OCI-LY7 (cell line): ENCODE measurements at regions not wholly inside any gene's neighbourhood (a gene's known extent, or its start where the extent isn't known, plus 50 kb on each side); places are given as distances from the start of the nearest gene placed in this dataset.

ENCODE experiments used
- BruUV-seq: library from RNA; stranded (reverse); fragments of 400-500 nt; replicated peaks from 2 replicates; lab custom pipeline; 2021; lab: Mats Ljungman, UMichigan
- CTCF ChIA-PET: fragments of 300-600 bp; sonication (Branson Sonifier 250); formaldehyde crosslinking; loops from one replicate; lab custom pipeline; 2022; ENCODE audit warnings: antibody characterized with exemption; ENCODE audit not compliant: unreplicated experiment; lab: Charles Lee
- POLR2A ChIA-PET: fragments of 300-600 bp; sonication (Branson Sonifier 250); formaldehyde crosslinking; loops from one replicate; lab custom pipeline; 2022; ENCODE audit warnings: antibody characterized with exemption; lab: Charles Lee
- DNase-seq: peaks from one replicate; pipeline ENCODE4 v3.0.0-alpha.2; 2015; ENCODE audit warnings: low spot score
- H2AFZ ChIP-seq: fragments of 200-600 bp; sonication (generic), shearing (Covaris generic); 2 replicates; pipeline ENCODE4 v1.6.1; 2014; ENCODE audit warnings: mild to moderate bottlenecking, antibody characterized with exemption, low read length, moderate library complexity
- H3K27ac ChIP-seq: fragments of 200-600 bp; sonication (generic); 2 replicates; pipeline ENCODE4 v1.5.1; 2014; ENCODE audit warnings: mixed run types, low read depth, mild to moderate bottlenecking, moderate library complexity, low read length, inconsistent platforms; ENCODE audit not compliant: poor library complexity, severe bottlenecking
- H3K36me3 ChIP-seq: fragments of 200-600 bp; sonication (generic); 2 replicates; pipeline ENCODE4 v1.6.1; 2014; ENCODE audit warnings: mild to moderate bottlenecking, antibody characterized with exemption, low read length, moderate library complexity, mixed read lengths; ENCODE audit not compliant: insufficient read depth
- H3K4me1 ChIP-seq: fragments of 200-600 bp; sonication (generic); 2 replicates; pipeline ENCODE4 v1.5.1; 2014; ENCODE audit warnings: mild to moderate bottlenecking, low read length; ENCODE audit not compliant: insufficient read depth, poor library complexity, severe bottlenecking
- H3K4me2 ChIP-seq: fragments of 200-600 bp; sonication (generic); 2 replicates; pipeline ENCODE4 v1.6.1; 2014; ENCODE audit warnings: mild to moderate bottlenecking, low read length
- H3K4me3 ChIP-seq: fragments of 200-600 bp; sonication (generic); 2 replicates; pipeline ENCODE4 v1.5.1; 2014; ENCODE audit warnings: mild to moderate bottlenecking, low read depth, low read length; ENCODE audit not compliant: poor library complexity, severe bottlenecking
- H3K79me2 ChIP-seq: fragments of 200-600 bp; sonication (generic); 2 replicates; pipeline ENCODE4 v1.6.1; 2016; ENCODE audit warnings: low read depth, mild to moderate bottlenecking, low read length, moderate library complexity, mixed read lengths; ENCODE audit not compliant: insufficient read depth
- H3K9me2 ChIP-seq: fragments of 200-600 bp; sonication (generic); 2 replicates; pipeline ENCODE4 v1.6.1; 2016; ENCODE audit warnings: mild to moderate bottlenecking, low read length, mixed read lengths; ENCODE audit not compliant: insufficient read depth
- H3K9me3 ChIP-seq: fragments of 200-600 bp; sonication (generic); 2 replicates; pipeline ENCODE4 v1.6.1; 2014; ENCODE audit warnings: mild to moderate bottlenecking, mixed run types, low read length, mixed read lengths
- H4K20me1 ChIP-seq: fragments of 200-600 bp; sonication (generic); 2 replicates; pipeline ENCODE4 v1.6.1; 2014; ENCODE audit warnings: mild to moderate bottlenecking, antibody characterized with exemption, low read length, moderate library complexity, mixed read lengths; ENCODE audit not compliant: insufficient read depth
- CTCF ChIP-seq: fragments of 200-600 bp; sonication (generic); conservative IDR thresholded peaks from 2 replicates; pipeline ENCODE4 v1.5.1; 2014; ENCODE audit warnings: mild to moderate bottlenecking, antibody characterized with exemption, low read length, moderate library complexity, mixed read lengths
- EZH2phosphoT487 ChIP-seq: fragments of 200-600 bp; sonication (generic); IDR thresholded peaks from 2 replicates; pipeline ENCODE4 v1.6.1; 2018; ENCODE audit warnings: low read depth, borderline replicate concordance, mild to moderate bottlenecking, mixed run types, antibody characterized with exemption, low read length, moderate library complexity, mixed read lengths
- intact Hi-C: fragments of 100-400 bp; cut with micrococcal nuclease; formaldehyde crosslinking; loops from one replicate; pipeline ENCODE4 v1.10.0; 2022; ENCODE audit not compliant: unreplicated experiment

GRCh38 chr21:27225151-27225550 lies 258.3 kb upstream of the ADAMTS5 start:
- no peak overlapping the region for H3K4me3 ChIP-seq
- ChIA-PET POLR2A (interaction anchor here (0.6 kb wide), 1 partner anchor 160 kb away, joined by 4 read pairs; no protein-coding TSS in a partner anchor), CTCF (no interaction called here)
- no peaks in the 10 kb centered on the region for H3K4me1 ChIP-seq
- BruUV-seq = no TSS peak
- H3K4me2 ChIP-seq = no peak overlapping the region
- no peak overlapping the region for H3K27ac ChIP-seq
- no peaks in the 10 kb centered on the region for H3K9me2 ChIP-seq
- no peak for DNase-seq
- intact Hi-C loops = no loop called here
- peaks cover 45% of the 10 kb centered on the region for H3K9me3 ChIP-seq
- H2AFZ ChIP-seq = no peak overlapping the region
- TF ChIP-seq CTCF (no peak), EZH2phosphoT487 (no peak)
- H4K20me1 ChIP-seq = no peaks in the 10 kb centered on the region
- H3K36me3 ChIP-seq = no peaks in the 10 kb centered on the region
- no peaks in the 10 kb centered on the region for H3K79me2 ChIP-seq

- H3K9me2 ChIP-seq = no peaks in the 10 kb centered on the region
- H3K36me3 ChIP-seq = no peaks in the 10 kb centered on the region
- intact Hi-C loops = no loop called here
- no peak overlapping the region for H3K27ac ChIP-seq
- no peak for DNase-seq
- CTCF ChIA-PET = no interaction called here
- H3K9me3 ChIP-seq = peaks cover 39% of the 10 kb centered on the region
- no peaks in the 10 kb centered on the region for H3K79me2 ChIP-seq
- no peaks in the 10 kb centered on the region for H4K20me1 ChIP-seq
- POLR2A ChIA-PET = interaction anchor here (0.6 to 1.5 kb wide), 2 partner anchors 11 to 194 kb away, joined by 3 to 4 read pairs; no protein-coding TSS in a partner anchor
- H3K4me3 ChIP-seq = no peak overlapping the region
- no TSS peak for BruUV-seq
- H3K4me2 ChIP-seq = no peak overlapping the region
- no peaks in the 10 kb centered on the region for H3K4me1 ChIP-seq
- TF ChIP-seq CTCF (no peak), EZH2phosphoT487 (no peak)
- no peak overlapping the region for H2AFZ ChIP-seq
Observed at GRCh38 chr21:27224169-27224568, 257.3 kb upstream of the ADAMTS5 start.

- CTCF ChIA-PET = no interaction called here
- H2AFZ ChIP-seq = no peak overlapping the region
- intact Hi-C loops = no loop called here
Observed at GRCh38 chr21:27221077-27221476, 254.2 kb upstream of the ADAMTS5 start.

More at GRCh38 chr21:27221077-27221476, 254.2 kb upstream of the ADAMTS5 start:
- POLR2A ChIA-PET = no interaction called here
- no peaks in the 10 kb centered on the region for H3K36me3 ChIP-seq
- no peak overlapping the region for H3K27ac ChIP-seq
- TF ChIP-seq EZH2phosphoT487 (no peak), CTCF (no peak)
- no peaks in the 10 kb centered on the region for H4K20me1 ChIP-seq
- no peak for DNase-seq
- no peaks in the 10 kb centered on the region for H3K4me1 ChIP-seq
- H3K4me2 ChIP-seq = no peak overlapping the region
- H3K9me2 ChIP-seq = no peaks in the 10 kb centered on the region
- no peak overlapping the region for H3K4me3 ChIP-seq
- no peaks in the 10 kb centered on the region for H3K79me2 ChIP-seq
- BruUV-seq = no TSS peak
- H3K9me3 ChIP-seq = peaks cover 28% of the 10 kb centered on the region
